ENCODE measurements at regions not wholly inside any gene's neighbourhood (a gene's known extent, or its start where the extent isn't known, plus 50 kb on each side); places are given as distances from the start of the nearest gene placed in this dataset.

DNA sequence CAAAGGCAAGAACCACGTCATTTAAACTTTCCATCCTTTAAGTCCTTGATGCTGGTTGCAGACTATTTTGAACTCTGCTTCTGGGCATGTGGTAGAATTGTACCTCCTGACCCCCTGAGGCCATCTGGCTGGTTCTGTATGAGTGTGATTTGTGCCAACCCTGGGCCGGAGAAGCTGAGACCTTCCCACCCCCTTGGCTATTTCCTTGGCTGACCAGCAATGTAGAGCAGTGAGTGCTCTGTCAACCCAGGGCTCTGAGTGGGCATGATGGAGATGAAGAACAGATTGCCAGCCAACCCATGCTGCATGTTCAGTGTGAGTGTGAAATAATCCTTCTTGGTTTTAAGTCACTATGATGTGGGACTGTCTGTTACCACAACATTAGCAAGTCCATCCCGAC lies 82.1 kb upstream of the RASGRP1 start:
- DNase-seq (ENCODE audit: low read depth): no peak
- TF ChIP-seq, protein P1, sequence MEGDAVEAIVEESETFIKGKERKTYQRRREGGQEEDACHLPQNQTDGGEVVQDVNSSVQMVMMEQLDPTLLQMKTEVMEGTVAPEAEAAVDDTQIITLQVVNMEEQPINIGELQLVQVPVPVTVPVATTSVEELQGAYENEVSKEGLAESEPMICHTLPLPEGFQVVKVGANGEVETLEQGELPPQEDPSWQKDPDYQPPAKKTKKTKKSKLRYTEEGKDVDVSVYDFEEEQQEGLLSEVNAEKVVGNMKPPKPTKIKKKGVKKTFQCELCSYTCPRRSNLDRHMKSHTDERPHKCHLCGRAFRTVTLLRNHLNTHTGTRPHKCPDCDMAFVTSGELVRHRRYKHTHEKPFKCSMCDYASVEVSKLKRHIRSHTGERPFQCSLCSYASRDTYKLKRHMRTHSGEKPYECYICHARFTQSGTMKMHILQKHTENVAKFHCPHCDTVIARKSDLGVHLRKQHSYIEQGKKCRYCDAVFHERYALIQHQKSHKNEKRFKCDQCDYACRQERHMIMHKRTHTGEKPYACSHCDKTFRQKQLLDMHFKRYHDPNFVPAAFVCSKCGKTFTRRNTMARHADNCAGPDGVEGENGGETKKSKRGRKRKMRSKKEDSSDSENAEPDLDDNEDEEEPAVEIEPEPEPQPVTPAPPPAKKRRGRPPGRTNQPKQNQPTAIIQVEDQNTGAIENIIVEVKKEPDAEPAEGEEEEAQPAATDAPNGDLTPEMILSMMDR (IDR thresholded peaks at IDR 0.05; ENCODE audit: insufficient read depth, low read depth, low read length, missing control alignments): no peak
- H3K4me3 ChIP-seq (ENCODE audit: low read depth, low read length): no peak overlapping the region

DNA sequence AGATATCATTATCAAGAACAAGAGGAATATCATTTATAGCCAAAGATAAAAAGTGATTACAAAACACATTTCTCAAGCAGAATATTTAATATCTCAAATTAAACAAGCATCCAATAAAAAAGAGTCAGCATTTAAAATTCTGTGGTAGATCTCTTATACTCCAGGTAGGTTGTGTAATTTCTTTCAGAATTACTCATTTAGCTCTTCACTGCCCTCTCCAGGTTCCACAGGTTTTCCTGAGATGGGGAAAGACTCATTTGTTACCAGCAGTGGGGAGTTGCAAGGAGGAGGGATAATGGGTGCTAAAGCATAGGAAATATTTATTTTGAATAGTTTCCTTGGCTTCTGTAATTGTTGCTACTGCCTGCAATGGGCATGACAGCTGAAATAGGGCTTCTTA lies 83.1 kb upstream of the RASGRP1 start:
- no peak for DNase-seq (ENCODE audit: low read depth)
- no peak overlapping the region for H3K4me3 ChIP-seq (ENCODE audit: low read depth, low read length)
- TF ChIP-seq, protein P1 (IDR thresholded peaks at IDR 0.05; ENCODE audit: insufficient read depth, low read depth, low read length, missing control alignments): no peak

DNA sequence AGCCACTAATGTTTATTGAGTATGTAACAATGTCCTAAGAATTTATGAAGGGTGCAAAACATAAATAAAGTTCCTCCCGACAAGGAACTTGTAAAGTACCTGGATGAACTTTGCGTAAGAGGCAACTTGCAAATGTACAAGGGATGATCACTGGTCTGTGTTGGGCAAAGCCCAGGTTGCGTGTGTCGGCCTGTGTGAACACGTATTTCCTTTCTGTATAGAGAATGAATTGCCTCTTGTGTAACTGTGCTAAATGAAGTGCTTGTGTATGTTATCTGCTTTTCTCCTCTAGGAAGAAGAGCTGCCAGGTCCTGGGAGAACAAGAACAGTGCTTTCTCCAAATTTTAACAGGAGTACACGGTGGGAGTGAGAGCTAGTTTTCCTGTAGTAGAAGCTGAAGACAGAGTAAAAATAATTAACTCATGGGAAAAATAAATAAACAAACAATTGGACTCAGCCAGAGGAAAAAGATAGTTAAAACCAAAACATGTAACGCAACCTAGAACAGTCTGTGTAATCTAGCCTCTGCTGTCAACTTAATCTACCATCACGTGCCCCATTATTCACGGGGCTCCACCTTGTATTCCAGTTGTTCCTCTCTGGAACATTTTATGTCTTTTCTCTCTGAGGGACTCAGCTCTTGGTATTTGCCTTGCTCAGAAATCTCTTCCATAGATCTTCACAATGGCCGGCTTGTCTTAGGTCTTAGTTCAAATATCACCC lies 83.7 kb upstream of the RASGRP1 start:
- no peak for DNase-seq (ENCODE audit: low read depth)
- TF ChIP-seq, protein P1 (IDR thresholded peaks at IDR 0.05; ENCODE audit: insufficient read depth, low read depth, low read length, missing control alignments): no peak
- no peak overlapping the region for H3K4me3 ChIP-seq (ENCODE audit: low read depth, low read length)

DNA sequence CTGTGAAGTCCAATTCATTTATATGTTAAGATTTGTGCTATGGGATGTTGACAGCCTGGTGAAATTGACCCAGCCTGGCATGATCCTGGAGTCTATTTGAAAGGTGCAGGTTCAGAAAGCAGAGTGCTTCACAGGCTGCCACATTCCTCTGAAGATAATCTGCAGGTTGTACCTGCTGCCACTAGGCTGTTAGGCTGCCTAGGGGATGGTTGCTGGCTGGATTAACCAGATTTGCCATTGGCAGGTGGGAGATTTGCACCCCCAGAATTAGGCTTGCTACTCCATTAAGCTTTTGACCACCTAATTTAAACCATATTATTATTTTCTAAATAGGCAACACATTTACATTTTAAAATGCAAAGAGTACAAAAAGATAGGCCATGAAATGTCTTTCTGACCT lies 85.8 kb upstream of the RASGRP1 start:
- H3K4me3 ChIP-seq (ENCODE audit: low read depth, low read length): no peak overlapping the region
- DNase-seq (ENCODE audit: low read depth): no peak
- TF ChIP-seq, protein P1 (IDR thresholded peaks at IDR 0.05; ENCODE audit: insufficient read depth, low read depth, low read length, missing control alignments): no peak

DNA sequence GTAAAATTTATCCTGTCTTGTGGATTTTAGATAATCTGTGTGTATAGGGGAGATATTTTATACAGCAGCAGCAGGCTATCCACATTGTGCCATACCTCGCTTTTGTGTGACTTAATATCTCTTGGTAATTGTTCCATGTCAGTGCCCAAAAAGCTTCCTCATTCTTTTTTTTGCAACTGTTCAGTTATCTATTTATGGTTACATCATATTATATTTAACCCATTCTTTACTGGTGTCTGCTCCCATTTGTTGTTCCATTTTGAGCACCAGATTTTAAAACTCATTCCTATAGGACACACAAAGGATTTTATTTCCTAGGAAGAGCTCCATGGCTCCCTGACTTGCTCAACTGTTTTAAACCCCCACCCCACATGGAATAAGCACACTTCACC lies 86.3 kb upstream of the RASGRP1 start:
- no peak for DNase-seq (ENCODE audit: low read depth)
- H3K4me3 ChIP-seq (ENCODE audit: low read depth, low read length): no peak overlapping the region
- TF ChIP-seq, protein P1 (IDR thresholded peaks at IDR 0.05; ENCODE audit: insufficient read depth, low read depth, low read length, missing control alignments): no peak

DNA sequence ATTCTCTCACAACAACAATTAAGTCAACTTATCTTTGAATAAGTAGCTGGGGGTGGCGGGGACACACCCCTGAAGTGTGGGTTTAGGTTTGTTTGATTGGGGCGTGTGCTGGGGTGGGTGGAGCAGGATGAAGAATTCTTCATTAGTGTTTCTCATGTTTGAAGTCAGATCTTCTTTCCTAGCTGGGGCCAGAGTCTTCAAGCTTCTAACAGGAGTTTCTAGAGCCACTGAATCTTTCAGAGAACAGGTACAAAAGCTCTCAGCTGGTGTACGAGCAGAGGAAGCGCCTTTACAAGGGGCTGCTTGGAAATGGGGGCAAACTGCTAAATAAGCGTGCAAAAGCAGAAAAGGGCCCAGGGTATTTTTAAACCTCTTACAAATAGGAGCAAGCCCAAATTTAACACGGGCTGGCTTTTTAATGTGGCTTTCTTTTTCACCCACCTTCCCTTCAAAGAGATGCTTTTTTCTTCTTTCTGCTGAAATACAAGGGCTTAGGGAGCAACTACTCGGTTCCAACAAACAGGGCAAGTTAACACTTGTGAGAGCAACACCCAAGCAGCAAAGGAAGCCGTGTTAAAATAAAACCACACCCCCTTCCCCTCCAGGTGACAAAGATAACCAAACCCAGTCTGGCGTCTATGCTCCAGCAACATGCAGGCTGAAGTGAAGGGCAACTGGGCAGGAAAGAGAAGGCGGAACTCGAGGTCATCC lies 86.9 kb upstream of the RASGRP1 start:
- TF ChIP-seq, protein P1 (IDR thresholded peaks at IDR 0.05; ENCODE audit: insufficient read depth, low read depth, low read length, missing control alignments): no peak
- H3K4me3 ChIP-seq (ENCODE audit: low read depth, low read length): no peak overlapping the region
- DNase-seq (ENCODE audit: low read depth): peak; percentile 45

Data from GM12865 (cell line).